SK-N-SH (cell line): ENCODE measurements at regions not wholly inside any gene's neighbourhood (a gene's known extent, or its start where the extent isn't known, plus 50 kb on each side); places are given as distances from the start of the nearest gene placed in this dataset.

Experiments used
- CTCF ChIA-PET: fragments of 300-600, 350-600 bp; formaldehyde crosslinking; extraction: SDS; loops from one replicate; lab custom pipeline; 2021; lab: Yijun Ruan, JAX
- POLR2A ChIA-PET: fragments of 350-600 bp; sonication (Branson Sonifier 250); formaldehyde crosslinking; extraction: SDS; loops from one replicate; lab custom pipeline; 2020; ENCODE audit warnings: antibody characterized with exemption, inconsistent platforms; lab: Yijun Ruan, JAX
- DNase-seq: peaks from one replicate; pipeline ENCODE4 v3.0.0; 2012
- H2AFZ ChIP-seq: fragments of 200-600 bp; sonication (generic); 2 replicates; pipeline ENCODE4 v1.8.1; 2016; ENCODE audit warnings: antibody characterized with exemption, mild to moderate bottlenecking, low read depth
- H3F3A ChIP-seq: fragments of 200-600 bp; sonication (generic); replicated peaks from 2 replicates; pipeline ENCODE3; 2016; ENCODE audit warnings: antibody characterized with exemption, mild to moderate bottlenecking; ENCODE audit not compliant: insufficient read depth
- H3K27ac ChIP-seq, 2 experiments: fragments of 200-500 bp in 1 of 2; fragments of 200-600 bp in 1 of 2; sonication (Bioruptor generic) in 1 of 2; sonication (generic), shearing (Covaris generic) in 1 of 2; 2 replicates each; pipeline versions ENCODE4 v1.5.1 to v1.6.1; 2014 to 2016; ENCODE audit warnings: low read depth in 2 of 2, inconsistent platforms in 1 of 2, low read length in 1 of 2, mild to moderate bottlenecking in 1 of 2, mixed read lengths in 1 of 2
- H3K27me3 ChIP-seq: fragments of 200-600 bp; sonication (generic), shearing (Covaris generic); 2 replicates; pipeline ENCODE4 v1.6.1; 2016; ENCODE audit warnings: mixed run types; ENCODE audit not compliant: insufficient read depth
- H3K36me3 ChIP-seq, 2 experiments: fragments of 200-500 bp in 1 of 2; fragments of 200-600 bp in 1 of 2; sonication (Bioruptor generic) in 1 of 2; sonication (generic) in 1 of 2; replicated peaks in 1 of 2; 2 replicates each; pipeline versions ENCODE3 to v1.5.1; 2014 to 2016; ENCODE audit warnings: low read length in 1 of 2, mild to moderate bottlenecking in 1 of 2; ENCODE audit not compliant: insufficient read depth in 2 of 2, control insufficient read depth in 1 of 2
- H3K4me1 ChIP-seq, 2 experiments: fragments of 200-500 bp in 1 of 2; fragments of 200-600 bp in 1 of 2; sonication (Bioruptor generic) in 1 of 2; sonication (generic), shearing (Covaris generic) in 1 of 2; 2 replicates each; pipeline versions ENCODE4 v1.5.1 to v1.6.1; 2014 to 2016; ENCODE audit warnings: low read depth in 1 of 2, low read length in 1 of 2, mixed run types in 1 of 2; ENCODE audit not compliant: insufficient read depth in 2 of 2, control insufficient read depth in 1 of 2
- H3K4me2 ChIP-seq: fragments of 200-600 bp; sonication (generic), shearing (Covaris generic); 2 replicates; pipeline ENCODE4 v1.6.1; 2017; ENCODE audit warnings: mixed run types
- H3K4me3 ChIP-seq, 2 experiments: fragments of 200-500 bp in 1 of 2; fragments of 200-600 bp in 1 of 2; sonication (Bioruptor generic) in 1 of 2; sonication (generic), shearing (Covaris generic) in 1 of 2; 2 replicates each; pipeline versions ENCODE4 v1.5.1 to v1.8.1; 2014 to 2016; ENCODE audit warnings: low read depth in 2 of 2, inconsistent platforms in 1 of 2, low read length in 1 of 2, mild to moderate bottlenecking in 1 of 2, mixed read lengths in 1 of 2, moderate library complexity in 1 of 2
- H3K79me2 ChIP-seq: fragments of 200-600 bp; sonication (generic); 2 replicates; pipeline ENCODE4 v1.8.1; 2017; ENCODE audit warnings: mild to moderate bottlenecking; ENCODE audit not compliant: insufficient read depth
- H3K9ac ChIP-seq: fragments of 200-600 bp; sonication (generic); 2 replicates; pipeline ENCODE4 v1.6.1; 2017; ENCODE audit warnings: mixed run types
- H3K9me2 ChIP-seq: fragments of 200-600 bp; sonication (generic); 2 replicates; pipeline ENCODE4 v1.6.1; 2017; ENCODE audit warnings: mixed run types
- H3K9me3 ChIP-seq: fragments of 200-600 bp; sonication (generic); 2 replicates; pipeline ENCODE4 v1.6.1; 2017; ENCODE audit warnings: mixed run types, mild to moderate bottlenecking, moderate library complexity
- H4K20me1 ChIP-seq: fragments of 200-600 bp; sonication (generic); 2 replicates; pipeline ENCODE4 v1.6.1; 2017; ENCODE audit warnings: mild to moderate bottlenecking, mixed run types; ENCODE audit not compliant: insufficient read depth
- CTCF ChIP-seq: fragments of 200-600 bp; sonication (generic); IDR thresholded peaks from 2 replicates; pipeline ENCODE4 v1.6.1; 2017; ENCODE audit warnings: antibody characterized with exemption, mild to moderate bottlenecking, moderate library complexity
- FOSL2 ChIP-seq: IDR thresholded peaks from 2 replicates; pipeline ENCODE4 v1.4.0; 2012; ENCODE audit warnings: low read depth, mild to moderate bottlenecking, moderate library complexity, borderline replicate concordance
- FOXJ3 ChIP-seq: sonication (generic); formaldehyde crosslinking; IDR thresholded peaks from 2 replicates; pipeline ENCODE4 v1.5.1; 2020; ENCODE audit warnings: mild to moderate bottlenecking, missing genetic modification reagents
- GABPA ChIP-seq: IDR thresholded peaks from 2 replicates; pipeline ENCODE4 v1.4.0; 2012; ENCODE audit warnings: low read depth, mild to moderate bottlenecking
- JUND ChIP-seq: IDR thresholded peaks from 2 replicates; pipeline ENCODE4 v1.4.0; 2012
- NRF1 ChIP-seq: IDR thresholded peaks from 2 replicates; pipeline ENCODE4 v1.6.1; 2012; ENCODE audit warnings: low read depth, mild to moderate bottlenecking, low read length
- RAD21 ChIP-seq: IDR thresholded peaks from 2 replicates; pipeline ENCODE4 v1.6.1; 2012; ENCODE audit warnings: mild to moderate bottlenecking, low read length
- RFX5 ChIP-seq: IDR thresholded peaks from 2 replicates; pipeline ENCODE4 v1.6.1; 2012; ENCODE audit warnings: mild to moderate bottlenecking, improper control_type of control experiment, low read length
- RXRA ChIP-seq: IDR thresholded peaks from 2 replicates; pipeline ENCODE4 v1.4.0; 2012; ENCODE audit warnings: low read depth, mild to moderate bottlenecking, borderline replicate concordance
- SMC3 ChIP-seq: IDR thresholded peaks from 2 replicates; pipeline ENCODE4 v1.6.1; 2012; ENCODE audit warnings: low read depth, low read length, improper control_type of control experiment
- TCF12 ChIP-seq: IDR thresholded peaks from 2 replicates; pipeline ENCODE4 v1.4.0; 2012
- USF1 ChIP-seq: IDR thresholded peaks from 2 replicates; pipeline ENCODE4 v1.4.0; 2012; ENCODE audit warnings: low read depth, borderline replicate concordance
- USF2 ChIP-seq: fragments of 150-350 bp; IDR thresholded peaks from 2 replicates; pipeline ENCODE4 v1.6.1; 2017; ENCODE audit warnings: antibody characterized with exemption, low read length, low read depth, borderline replicate concordance
- ZBTB33 ChIP-seq: IDR thresholded peaks from 2 replicates; pipeline ENCODE4 v1.4.0; 2012; ENCODE audit warnings: low read depth, borderline replicate concordance

GRCh38 chr12:61267474-61267873, 992.7 kb upstream of the USP15 start (continued):
- TF ChIP-seq FOSL2 (no peak), NRF1 (no peak), SMC3 (no peak), USF1 (no peak), RAD21 (no peak), FOXJ3 (CRISPR knock-in tag) (no peak)

GRCh38 chr12:61272441-61272840, 987.8 kb upstream of the USP15 start:
- H3K4me2 ChIP-seq: no peak overlapping the region
- H3K9me2 ChIP-seq: no peaks in the 10 kb centered on the region
- no peaks in the 10 kb centered on the region for H4K20me1 ChIP-seq
- no peak for TF ChIP-seq RFX5
- TF ChIP-seq TCF12: no peak
- TF ChIP-seq NRF1: no peak
- TF ChIP-seq GABPA: no peak
- TF ChIP-seq JUND: no peak
- no peak for TF ChIP-seq RXRA
- TF ChIP-seq ZBTB33: no peak
- TF ChIP-seq USF2: no peak
- TF ChIP-seq CTCF: no peak
- no peak for TF ChIP-seq FOXJ3 (CRISPR knock-in tag)
- no peaks in the 10 kb centered on the region for H3K36me3 ChIP-seq
- H3K27me3 ChIP-seq: no peaks in the 10 kb centered on the region
- ChIA-PET POLR2A (no interaction called here), CTCF (no interaction called here)
- no peaks in the 10 kb centered on the region for H3K4me1 ChIP-seq
- H3K9me3 ChIP-seq: no peaks in the 10 kb centered on the region
- H3F3A ChIP-seq: no peaks in the 10 kb centered on the region
- no peak for DNase-seq
- no peak overlapping the region for H3K9ac ChIP-seq
- H3K27ac ChIP-seq: no peak overlapping the region
- H2AFZ ChIP-seq: no peak overlapping the region
- no peaks in the 10 kb centered on the region for H3K79me2 ChIP-seq
- H3K4me3 ChIP-seq: no peak overlapping the region
